ENCODE measurements at regions not wholly inside any gene's neighbourhood (a gene's known extent, or its start where the extent isn't known, plus 50 kb on each side); places are given as distances from the start of the nearest gene placed in this dataset.

DNA sequence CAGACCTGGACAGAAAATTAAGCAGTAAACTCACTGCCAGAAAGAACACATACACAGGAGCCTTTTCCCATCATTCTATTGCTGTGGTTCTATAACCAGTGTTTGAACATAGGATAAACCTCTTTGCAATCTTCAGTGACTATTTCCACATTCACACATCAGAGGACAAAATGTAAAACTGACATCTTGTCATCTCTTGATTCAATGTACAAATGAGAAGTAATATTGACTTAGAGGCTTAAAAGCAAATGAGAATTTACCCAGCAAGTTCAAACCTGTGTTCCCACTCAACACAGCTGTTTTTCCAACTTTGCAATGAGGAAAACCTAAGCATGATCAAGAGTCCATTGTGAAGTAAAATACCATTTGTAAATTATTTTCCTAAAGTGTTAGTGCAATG is 307.1 kb upstream of the CPXCR1 start:
- H3K9me3 ChIP-seq (ENCODE audit: control insufficient read depth in 2 of 2, low read length in 2 of 2): no peaks in the 10 kb centered on the region
- H3K4me1 ChIP-seq (ENCODE audit: control insufficient read depth in 2 of 2, insufficient read depth in 2 of 2, low read length in 2 of 2): no peaks in the 10 kb centered on the region
- no peak overlapping the region for H3K4me3 ChIP-seq (ENCODE audit: low read length in 2 of 2)
- no peaks in the 10 kb centered on the region for H3K36me3 ChIP-seq (ENCODE audit: control insufficient read depth in 2 of 2, insufficient read depth in 2 of 2, low read length in 2 of 2)
- no peaks in the 10 kb centered on the region for H3K27me3 ChIP-seq (ENCODE audit: control insufficient read depth in 2 of 2, insufficient read depth in 2 of 2, low read length in 2 of 2)
- H3K9ac ChIP-seq (ENCODE audit: low read depth in 1 of 2, low read length in 2 of 2): no peak overlapping the region
- no peak overlapping the region for H3K27ac ChIP-seq (ENCODE audit: low read depth in 2 of 2, low read length in 2 of 2)
